Fibroblast of lung (primary cell): ENCODE measurements at regions not wholly inside any gene's neighbourhood (a gene's known extent, or its start where the extent isn't known, plus 50 kb on each side); places are given as distances from the start of the nearest gene placed in this dataset.

Experiments used
- DNase-seq, 2 donors: peaks; one replicate each; pipeline versions ENCODE4 v3.0.0 to v3.0.0-alpha.2; 2010; ENCODE audit warnings: low read depth in 2 of 2
- H2AFZ ChIP-seq: 2 replicates; pipeline ENCODE4 v1.5.1; 2012; ENCODE audit warnings: low read length, control low read depth, inconsistent platforms
- H3K27ac ChIP-seq: 2 replicates; pipeline ENCODE4 v1.5.1; 2011; ENCODE audit warnings: low read length, control low read depth; ENCODE audit not compliant: insufficient read depth
- H3K27me3 ChIP-seq: 2 replicates; pipeline ENCODE4 v1.5.1; 2011; ENCODE audit warnings: mild to moderate bottlenecking, low read length; ENCODE audit not compliant: control insufficient read depth, insufficient read depth
- H3K36me3 ChIP-seq: 2 replicates; pipeline ENCODE4 v1.5.1; 2011; ENCODE audit warnings: low read length; ENCODE audit not compliant: control insufficient read depth, insufficient read depth
- H3K4me1 ChIP-seq: 2 replicates; pipeline ENCODE4 v1.5.1; 2011; ENCODE audit warnings: low read length; ENCODE audit not compliant: control insufficient read depth, insufficient read depth; ENCODE audit errors: extremely low read depth
- H3K4me2 ChIP-seq: 2 replicates; pipeline ENCODE4 v1.5.1; 2011; ENCODE audit warnings: low read length, control low read depth; ENCODE audit not compliant: insufficient read depth; ENCODE audit errors: extremely low read depth
- H3K4me3 ChIP-seq, 4 experiments: fragments of 200-600 bp in 1 of 4; sonication (generic) in 1 of 4; replicated peaks in 1 of 4; 2 replicates each; pipeline ENCODE4 v1.5.1; 2011 to 2016; ENCODE audit warnings: low read length in 4 of 4, low read depth in 3 of 4, mild to moderate bottlenecking in 3 of 4, control low read depth in 2 of 4, inconsistent platforms in 1 of 4, mixed read lengths in 1 of 4; ENCODE audit not compliant: insufficient read depth in 1 of 4; ENCODE audit errors: control extremely low read depth in 1 of 4
- H3K79me2 ChIP-seq: 2 replicates; pipeline ENCODE4 v1.5.1; 2012; ENCODE audit warnings: mild to moderate bottlenecking, low read length, inconsistent platforms; ENCODE audit not compliant: control insufficient read depth, insufficient read depth
- H3K9ac ChIP-seq: 2 replicates; pipeline ENCODE4 v1.5.1; 2011; ENCODE audit warnings: mild to moderate bottlenecking, low read length, control low read depth; ENCODE audit not compliant: insufficient read depth
- H3K9me3 ChIP-seq: 2 replicates; pipeline ENCODE4 v1.5.1; 2012; ENCODE audit warnings: low read depth, low read length; ENCODE audit not compliant: control insufficient read depth, insufficient read depth
- H4K20me1 ChIP-seq: 2 replicates; pipeline ENCODE4 v1.5.1; 2011; ENCODE audit warnings: low read length; ENCODE audit not compliant: control insufficient read depth, insufficient read depth; ENCODE audit errors: extremely low read depth
- CTCF ChIP-seq, 2 donors: IDR thresholded peaks in 1 of 2; conservative IDR thresholded peaks in 1 of 2; 1 replicate in 1 of 2; 2 replicates in 1 of 2; pipeline ENCODE4 v1.5.1; 2011 to 2012; ENCODE audit warnings: low read length in 2 of 2, control low read depth in 1 of 2, inconsistent platforms in 1 of 2, low read depth in 1 of 2, mild to moderate bottlenecking in 1 of 2
- EZH2 ChIP-seq: IDR thresholded peaks from 2 replicates; pipeline ENCODE4 v1.5.1; 2012; ENCODE audit warnings: low read length, control low read depth, mild to moderate bottlenecking; ENCODE audit errors: missing control alignments

- H3K4me2 ChIP-seq, result no peak overlapping the region
- no peaks in the 10 kb centered on the region for H3K27me3 ChIP-seq
- no peak overlapping the region for H3K27ac ChIP-seq
- H4K20me1 ChIP-seq, result no peaks in the 10 kb centered on the region
- H3K9me3 ChIP-seq, result no peaks in the 10 kb centered on the region
- no peak overlapping the region for H3K9ac ChIP-seq
- no peak overlapping the region for H3K4me3 ChIP-seq
- H3K79me2 ChIP-seq, result no peaks in the 10 kb centered on the region
- no peaks in the 10 kb centered on the region for H3K4me1 ChIP-seq
- H2AFZ ChIP-seq, result no peak overlapping the region
- H3K36me3 ChIP-seq, result no peaks in the 10 kb centered on the region
- no peak for TF ChIP-seq CTCF (conservative IDR thresholded peaks at IDR 0.05 in 1 of 2, IDR thresholded peaks at IDR 0.05 in 1 of 2; ENCODE audit: low read depth in 1 of 2, low read length in 2 of 2)
- no peak for TF ChIP-seq EZH2
- no peak for DNase-seq
These were observed 215.5 kb upstream of the GALNT2 start for GRCh38 chr1:229851511-229851910.

- Histone ChIP-seq H3K4me2 (no peak overlapping the region), H3K79me2 (no peaks in the 10 kb centered on the region), H3K4me3 (no peak overlapping the region), H2AFZ (no peak overlapping the region), H3K9me3 (no peaks in the 10 kb centered on the region), H4K20me1 (no peaks in the 10 kb centered on the region), H3K27me3 (no peaks in the 10 kb centered on the region), H3K36me3 (no peaks in the 10 kb centered on the region), H3K9ac (no peak overlapping the region), H3K4me1 (no peaks in the 10 kb centered on the region), H3K27ac (no peak overlapping the region)
- DNase-seq, result no peak
- TF ChIP-seq EZH2 (no peak), CTCF (conservative IDR thresholded peaks at IDR 0.05 in 1 of 2, IDR thresholded peaks at IDR 0.05 in 1 of 2; ENCODE audit: low read depth in 1 of 2, low read length in 2 of 2) (no peak)
These were observed 213.3 kb upstream of the GALNT2 start for GRCh38 chr1:229853751-229854150.

GRCh38 chr1:229854620-229855019 is 212.4 kb upstream of the GALNT2 start:
- Histone ChIP-seq H3K4me1 (no peaks in the 10 kb centered on the region), H3K79me2 (no peaks in the 10 kb centered on the region), H2AFZ (no peak overlapping the region), H3K27me3 (no peaks in the 10 kb centered on the region), H3K9ac (no peak overlapping the region), H3K27ac (no peak overlapping the region), H3K4me2 (no peak overlapping the region), H3K36me3 (no peaks in the 10 kb centered on the region), H3K9me3 (no peaks in the 10 kb centered on the region), H4K20me1 (no peaks in the 10 kb centered on the region), H3K4me3 (no peak overlapping the region)
- TF ChIP-seq EZH2, result no peak
- no peak for TF ChIP-seq CTCF (conservative IDR thresholded peaks at IDR 0.05 in 1 of 2, IDR thresholded peaks at IDR 0.05 in 1 of 2; ENCODE audit: low read depth in 1 of 2, low read length in 2 of 2)
- DNase-seq, result no peak
